ENCODE measurements at regions not wholly inside any gene's neighbourhood (a gene's known extent, or its start where the extent isn't known, plus 50 kb on each side); places are given as distances from the start of the nearest gene placed in this dataset.

GRCh38 chrX:124736553-124737270, 390.3 kb downstream of the SH2D1A start:
- Histone ChIP-seq H3K36me3 (no peaks in the 10 kb centered on the region), H3K27ac (no peak overlapping the region), H3K4me1 (no peaks in the 10 kb centered on the region), H3K27me3 (no peaks in the 10 kb centered on the region), H3K9me3 (no peaks in the 10 kb centered on the region), H3K4me3 (no peak overlapping the region)
- no peak for TF ChIP-seq POLR2AphosphoS5 (IDR thresholded peaks at IDR 0.05)
- TF ChIP-seq, protein P1, sequence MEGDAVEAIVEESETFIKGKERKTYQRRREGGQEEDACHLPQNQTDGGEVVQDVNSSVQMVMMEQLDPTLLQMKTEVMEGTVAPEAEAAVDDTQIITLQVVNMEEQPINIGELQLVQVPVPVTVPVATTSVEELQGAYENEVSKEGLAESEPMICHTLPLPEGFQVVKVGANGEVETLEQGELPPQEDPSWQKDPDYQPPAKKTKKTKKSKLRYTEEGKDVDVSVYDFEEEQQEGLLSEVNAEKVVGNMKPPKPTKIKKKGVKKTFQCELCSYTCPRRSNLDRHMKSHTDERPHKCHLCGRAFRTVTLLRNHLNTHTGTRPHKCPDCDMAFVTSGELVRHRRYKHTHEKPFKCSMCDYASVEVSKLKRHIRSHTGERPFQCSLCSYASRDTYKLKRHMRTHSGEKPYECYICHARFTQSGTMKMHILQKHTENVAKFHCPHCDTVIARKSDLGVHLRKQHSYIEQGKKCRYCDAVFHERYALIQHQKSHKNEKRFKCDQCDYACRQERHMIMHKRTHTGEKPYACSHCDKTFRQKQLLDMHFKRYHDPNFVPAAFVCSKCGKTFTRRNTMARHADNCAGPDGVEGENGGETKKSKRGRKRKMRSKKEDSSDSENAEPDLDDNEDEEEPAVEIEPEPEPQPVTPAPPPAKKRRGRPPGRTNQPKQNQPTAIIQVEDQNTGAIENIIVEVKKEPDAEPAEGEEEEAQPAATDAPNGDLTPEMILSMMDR (IDR thresholded peaks at IDR 0.05): no peak
- TF ChIP-seq EP300 (IDR thresholded peaks at IDR 0.05; ENCODE audit: low read depth): no peak
- TF ChIP-seq POLR2A (IDR thresholded peaks at IDR 0.05): no peak
- no peak for DNase-seq
- intact Hi-C loops (cut with DNase I; ENCODE audit: low total_unique reads): no loop called here
- 31 to 44% methylated on average over 3 to 9 of the region's 9 CpGs for WGBS, 2 donors (ENCODE audit: low coverage in 1 of 2)
- in situ Hi-C loops (cut with MboI; ENCODE audit: low pct_ligation_motif_present in 1 of 4, low pct_unique_long_range_greater_than_20kb in 1 of 4, low sequenced_read_pairs in 3 of 4): no loop called here

DNA sequence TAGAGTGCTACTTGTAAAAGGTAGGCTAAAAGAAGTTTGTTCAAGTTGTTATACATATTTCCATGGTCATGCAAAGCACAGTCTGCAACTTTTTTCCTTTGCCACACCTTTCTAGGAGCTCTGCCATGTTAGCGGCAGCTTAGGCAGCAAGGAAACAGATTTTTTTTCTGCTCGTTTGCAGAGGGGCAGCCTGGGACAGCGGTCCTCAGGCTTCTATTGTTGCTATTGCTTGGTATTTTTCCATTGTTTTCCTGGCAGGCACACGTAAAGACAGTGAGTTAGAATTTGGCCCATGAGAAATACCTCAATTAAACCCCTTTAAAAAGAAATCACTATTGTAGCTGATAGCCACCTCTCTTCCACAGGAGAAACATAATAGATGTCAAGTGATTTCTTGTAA, 391.4 kb downstream of the SH2D1A start:
- Histone ChIP-seq H3K27me3 (no peaks in the 10 kb centered on the region), H3K9me3 (no peaks in the 10 kb centered on the region), H3K27ac (no peak overlapping the region), H3K4me3 (no peak overlapping the region), H3K4me1 (no peaks in the 10 kb centered on the region), H3K36me3 (no peaks in the 10 kb centered on the region)
- 39% methylated on average over 4 of the region's 4 CpGs; no CpG with 5 or more reads in 1 of the 2 donors for WGBS, 2 donors (ENCODE audit: low coverage in 1 of 2)
- TF ChIP-seq POLR2A (IDR thresholded peaks at IDR 0.05) (no peak), EP300 (IDR thresholded peaks at IDR 0.05; ENCODE audit: low read depth) (no peak)
- TF ChIP-seq, protein P1 (IDR thresholded peaks at IDR 0.05): no peak
- in situ Hi-C loops (cut with MboI; ENCODE audit: low pct_ligation_motif_present in 1 of 4, low pct_unique_long_range_greater_than_20kb in 1 of 4, low sequenced_read_pairs in 3 of 4) (no loop called here), intact Hi-C loops (cut with DNase I; ENCODE audit: low total_unique reads) (no loop called here)
- DNase-seq: no peak

DNA sequence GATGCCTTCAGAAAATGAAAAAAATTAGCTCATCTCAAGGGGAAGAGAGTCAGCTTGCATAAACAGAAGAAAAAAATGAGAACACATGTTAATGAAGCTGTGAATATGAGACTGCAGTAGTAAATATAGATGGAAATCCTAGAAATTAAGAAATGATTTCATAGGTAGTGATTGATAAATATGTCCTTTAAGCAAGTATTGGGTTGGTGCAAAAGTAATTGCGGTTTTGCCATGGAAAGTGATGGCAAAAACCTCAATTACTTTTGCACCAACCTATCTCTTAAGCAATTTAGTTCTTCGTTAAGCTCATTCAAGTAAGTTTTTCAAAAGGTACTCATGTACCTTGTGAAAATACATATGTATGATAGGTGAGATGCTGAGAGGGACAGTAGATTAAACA, 400.9 kb downstream of the SH2D1A start:
- in situ Hi-C loops (cut with MboI; ENCODE audit: low pct_ligation_motif_present in 1 of 4, low pct_unique_long_range_greater_than_20kb in 1 of 4, low sequenced_read_pairs in 3 of 4): no loop called here
- H3K36me3 ChIP-seq: no peaks in the 10 kb centered on the region
- TF ChIP-seq POLR2AphosphoS5 (IDR thresholded peaks at IDR 0.05): no peak
- TF ChIP-seq, protein P1 (IDR thresholded peaks at IDR 0.05): no peak
- H3K27ac ChIP-seq: no peak overlapping the region
- no peak for DNase-seq
- intact Hi-C loops (cut with DNase I; ENCODE audit: low total_unique reads): no loop called here
- WGBS, 2 donors (ENCODE audit: low coverage in 1 of 2): 57 to 72% methylated on average over 1 to 2 of the region's 2 CpGs
- no peaks in the 10 kb centered on the region for H3K27me3 ChIP-seq
- H3K9me3 ChIP-seq: no peaks in the 10 kb centered on the region
- no peak overlapping the region for H3K4me3 ChIP-seq
- H3K4me1 ChIP-seq: no peaks in the 10 kb centered on the region

DNA sequence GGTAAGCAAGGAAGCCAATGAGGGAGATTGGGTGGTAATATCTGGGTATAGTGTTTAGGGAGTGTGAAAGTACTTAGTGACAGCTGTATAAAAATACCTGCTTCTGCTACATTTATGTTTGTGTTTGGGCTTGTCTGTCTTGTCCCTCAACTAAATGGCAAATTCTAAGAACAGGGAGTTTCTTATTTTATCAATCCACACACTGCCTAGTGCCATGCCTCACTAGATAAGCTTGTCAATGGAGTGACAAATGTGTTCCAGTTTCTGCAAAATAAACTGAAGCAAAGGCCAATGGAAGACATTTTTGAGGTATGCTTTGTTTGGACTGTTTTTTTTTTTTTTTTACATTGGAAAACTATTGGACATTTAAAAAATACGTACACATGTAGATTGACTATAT, 418.0 kb downstream of the SH2D1A start:
- Histone ChIP-seq H3K4me1 (no peaks in the 10 kb centered on the region), H3K4me3 (no peak overlapping the region), H3K9me3 (no peaks in the 10 kb centered on the region), H3K27ac (no peak overlapping the region), H3K27me3 (no peaks in the 10 kb centered on the region), H3K36me3 (no peaks in the 10 kb centered on the region)
- intact Hi-C loops (cut with DNase I; ENCODE audit: low total_unique reads) (no loop called here), in situ Hi-C loops (cut with MboI; ENCODE audit: low pct_ligation_motif_present in 1 of 4, low pct_unique_long_range_greater_than_20kb in 1 of 4, low sequenced_read_pairs in 3 of 4) (no loop called here)
- no peak for DNase-seq
- no peak for TF ChIP-seq POLR2A (IDR thresholded peaks at IDR 0.05)
- TF ChIP-seq, protein P1 (IDR thresholded peaks at IDR 0.05): no peak
- no peak for TF ChIP-seq EP300 (IDR thresholded peaks at IDR 0.05; ENCODE audit: low read depth)
- no peak for TF ChIP-seq POLR2AphosphoS5 (IDR thresholded peaks at IDR 0.05)
- WGBS, 2 donors (ENCODE audit: low coverage in 1 of 2): 51 to 86% methylated on average over 1 of the region's 1 CpG

Data from transverse colon (tissue), 4 donors.